CD14-positive monocyte (primary cell): ENCODE measurements at regions not wholly inside any gene's neighbourhood (a gene's known extent, or its start where the extent isn't known, plus 50 kb on each side); places are given as distances from the start of the nearest gene placed in this dataset.

Experiments used
- DNase-seq, 3 donors: peaks; one replicate each; pipeline ENCODE4 v3.0.0-alpha.2; 2011 to 2022
- H2AFZ ChIP-seq: 2 replicates; pipeline ENCODE4 v1.6.0; 2012; ENCODE audit warnings: mild to moderate bottlenecking, low read depth, low read length, inconsistent platforms; ENCODE audit not compliant: insufficient read depth, poor library complexity, severe bottlenecking
- H3K27ac ChIP-seq, 2 donors: 1 replicate in 1 of 2; 2 replicates in 1 of 2; pipeline ENCODE4 v1.5.1; 2012 to 2013; ENCODE audit warnings: low read length in 2 of 2, control low read depth in 1 of 2, inconsistent platforms in 1 of 2, low read depth in 1 of 2, mild to moderate bottlenecking in 1 of 2
- H3K27me3 ChIP-seq, 2 donors: one replicate each; pipeline versions ENCODE4 v1.6.0 to v1.6.1; 2011 to 2013; ENCODE audit warnings: low read length in 2 of 2; ENCODE audit not compliant: control insufficient read depth in 2 of 2, insufficient read depth in 2 of 2
- H3K36me3 ChIP-seq, 2 donors: replicated peaks in 1 of 2; 1 replicate in 1 of 2; 2 replicates in 1 of 2; pipeline versions ENCODE4 v1.5.1 to v1.6.1; 2012 to 2013; ENCODE audit warnings: low read length in 2 of 2, control low read depth in 1 of 2, inconsistent platforms in 1 of 2, mild to moderate bottlenecking in 1 of 2; ENCODE audit not compliant: insufficient read depth in 2 of 2, control insufficient read depth in 1 of 2
- H3K4me1 ChIP-seq, 2 donors: 1 replicate in 1 of 2; 2 replicates in 1 of 2; pipeline versions ENCODE4 v1.5.1 to v1.6.1; 2012 to 2013; ENCODE audit warnings: low read length in 2 of 2, control low read depth in 1 of 2, inconsistent platforms in 1 of 2, mild to moderate bottlenecking in 1 of 2, moderate library complexity in 1 of 2; ENCODE audit not compliant: insufficient read depth in 2 of 2, control insufficient read depth in 1 of 2
- H3K4me2 ChIP-seq: replicated peaks from 2 replicates; pipeline ENCODE3; 2012; ENCODE audit warnings: low read length, moderate library complexity, mild to moderate bottlenecking; ENCODE audit not compliant: poor library complexity, severe bottlenecking; ENCODE audit errors: extremely low read depth
- H3K4me3 ChIP-seq, 3 experiments: fragments of 200-600 bp in 1 of 3; sonication (generic) in 1 of 3; replicated peaks in 1 of 3; 1 replicate in 2 of 3; 2 replicates in 1 of 3; pipeline ENCODE4 v1.5.1; 2011 to 2013; ENCODE audit warnings: low read length in 3 of 3, mild to moderate bottlenecking in 3 of 3, control low read depth in 2 of 3, low read depth in 2 of 3, inconsistent platforms in 1 of 3, moderate library complexity in 1 of 3
- H3K79me2 ChIP-seq: 2 replicates; pipeline ENCODE4 v1.6.0; 2012; ENCODE audit warnings: mild to moderate bottlenecking, control low read depth, inconsistent platforms, low read length, moderate library complexity; ENCODE audit not compliant: insufficient read depth
- H3K9ac ChIP-seq: 2 replicates; pipeline ENCODE4 v1.6.0; 2017; ENCODE audit warnings: low read length, mild to moderate bottlenecking; ENCODE audit not compliant: insufficient read depth, poor library complexity, severe bottlenecking
- H3K9me3 ChIP-seq, 2 donors: replicated peaks in 1 of 2; 1 replicate in 1 of 2; 2 replicates in 1 of 2; pipeline versions ENCODE4 v1.5.1 to v1.6.1; 2012 to 2013; ENCODE audit warnings: low read length in 2 of 2, control low read depth in 1 of 2; ENCODE audit not compliant: control insufficient read depth in 1 of 2, insufficient read depth in 1 of 2
- H4K20me1 ChIP-seq: 2 replicates; pipeline ENCODE4 v1.6.0; 2012; ENCODE audit warnings: mild to moderate bottlenecking, low read length, control low read depth, moderate library complexity; ENCODE audit not compliant: insufficient read depth
- H3K27ac Mint-ChIP-seq, 7 donors: one replicate each; pipeline ENCODE4 v1.8.0; 2020; ENCODE audit warnings: mild to moderate bottlenecking in 7 of 7, mixed read lengths in 7 of 7, moderate library complexity in 6 of 7, inconsistent platforms in 2 of 7
- H3K27me3 Mint-ChIP-seq, 3 donors: one replicate each; pipeline ENCODE4 v1.8.0; 2021 to 2022; ENCODE audit warnings: low read depth in 3 of 3, mild to moderate bottlenecking in 3 of 3, mixed read lengths in 3 of 3, moderate library complexity in 3 of 3, inconsistent platforms in 1 of 3
- H3K36me3 Mint-ChIP-seq, 2 donors: one replicate each; pipeline ENCODE4 v1.8.0; 2020; ENCODE audit warnings: mixed read lengths in 2 of 2, inconsistent platforms in 1 of 2, mild to moderate bottlenecking in 1 of 2
- H3K4me1 Mint-ChIP-seq: one replicate; pipeline ENCODE4 v1.8.0; 2020; ENCODE audit warnings: mild to moderate bottlenecking, mixed read lengths
- H3K4me3 Mint-ChIP-seq, 2 donors: one replicate each; pipeline ENCODE4 v1.8.0; 2020; ENCODE audit warnings: mild to moderate bottlenecking in 2 of 2, mixed read lengths in 2 of 2, moderate library complexity in 1 of 2
- H3K9me3 Mint-ChIP-seq, 7 donors: one replicate each; pipeline ENCODE4 v1.8.0; 2020 to 2022; ENCODE audit warnings: mixed read lengths in 7 of 7, mild to moderate bottlenecking in 6 of 7, moderate library complexity in 6 of 7, inconsistent platforms in 2 of 7
- CTCF ChIP-seq: fragments of 200-600 bp; IDR thresholded peaks from one replicate; pipeline ENCODE4 v1.8.0; 2022; ENCODE audit warnings: antibody characterized with exemption, mild to moderate bottlenecking
- WGBS: methylation state at CpG from one replicate; pipeline ENCODE4 v1.1.5; 2013; ENCODE audit warnings: missing lambda C conversion rate; ENCODE audit not compliant: insufficient coverage; 5-methylcytosine and 5-hydroxymethylcytosine counted together
- intact Hi-C, 2 donors: fragments of 100-400 bp; cut with micrococcal nuclease; formaldehyde crosslinking; loops; one replicate each; pipeline versions ENCODE4 v1.15.0 to v1.15.1; 2023

- no peak overlapping the region for H3K27ac Mint-ChIP-seq
Observed at GRCh38 chr21:17082843-17083483, 429.9 kb upstream of the CXADR start.

GRCh38 chr21:17085707-17086106 is 427.1 kb upstream of the CXADR start:
- Histone ChIP-seq H3K4me1 (no peaks in the 10 kb centered on the region), H3K79me2 (no peaks in the 10 kb centered on the region), H3K27ac (no peak overlapping the region), H4K20me1 (no peaks in the 10 kb centered on the region), H3K9ac (no peak overlapping the region), H3K27me3 (no peaks in the 10 kb centered on the region), H2AFZ (no peak overlapping the region), H3K4me2 (no peak overlapping the region), H3K9me3 (peaks cover 12 to 45% of the 10 kb centered on the region in 2 donors), H3K36me3 (no peaks in the 10 kb centered on the region), H3K4me3 (no peak overlapping the region)
- no peaks in the 10 kb centered on the region for H3K27me3 Mint-ChIP-seq
- no peak for DNase-seq
- WGBS: no CpG with 5 or more reads among the region's 1 CpG
- H3K36me3 Mint-ChIP-seq: no peaks in the 10 kb centered on the region
- peaks cover 5 to 17% (median 10%) of the 10 kb centered on the region in 7 donors for H3K9me3 Mint-ChIP-seq
- H3K27ac Mint-ChIP-seq: no peak overlapping the region
- no peak for TF ChIP-seq CTCF
- intact Hi-C loops: no loop called here
- no peak overlapping the region for H3K4me3 Mint-ChIP-seq
- no peaks in the 10 kb centered on the region for H3K4me1 Mint-ChIP-seq

More at GRCh38 chr21:17082843-17083483, 429.9 kb upstream of the CXADR start:
- Mint-ChIP-seq H3K4me3 (no peak overlapping the region), H3K4me1 (no peaks in the 10 kb centered on the region), H3K9me3 (peaks cover 0 to 9% (median 4%) of the 10 kb centered on the region in 7 donors), H3K36me3 (no peaks in the 10 kb centered on the region), H3K27me3 (no peaks in the 10 kb centered on the region)
- Histone ChIP-seq H3K9me3 (peaks cover 2 to 22% of the 10 kb centered on the region in 2 donors), H3K4me2 (no peak overlapping the region), H3K27me3 (no peaks in the 10 kb centered on the region), H2AFZ (no peak overlapping the region), H3K36me3 (no peaks in the 10 kb centered on the region), H3K9ac (no peak overlapping the region), H3K4me1 (no peaks in the 10 kb centered on the region), H3K4me3 (no peak overlapping the region), H3K79me2 (no peaks in the 10 kb centered on the region), H4K20me1 (no peaks in the 10 kb centered on the region), H3K27ac (no peak overlapping the region)
- no peak for DNase-seq
- no peak for TF ChIP-seq CTCF
- intact Hi-C loops: no loop called here
- 86% methylated on average over 4 of the region's 4 CpGs for WGBS
